HEK293 (cell line): ENCODE measurements at regions not wholly inside any gene's neighbourhood (a gene's known extent, or its start where the extent isn't known, plus 50 kb on each side); places are given as distances from the start of the nearest gene placed in this dataset.

Experiments used
- CTCF ChIA-PET: fragments of 350-600 bp; formaldehyde crosslinking; extraction: SDS; loops from one replicate; lab custom pipeline; 2021; ENCODE audit warnings: antibody characterized with exemption; lab: Yijun Ruan, JAX
- POLR2A ChIA-PET: fragments of 300-600 bp; formaldehyde crosslinking; extraction: SDS; loops from one replicate; lab custom pipeline; 2020; ENCODE audit warnings: antibody characterized with exemption, inconsistent platforms; lab: Yijun Ruan, JAX
- H3K27ac ChIP-seq: fragments of 200-500 bp; sonication (Bioruptor generic); 2 replicates; pipeline ENCODE4 v1.5.1; 2014; ENCODE audit warnings: low read depth, low read length, control low read depth, inconsistent platforms; ENCODE audit errors: extremely low read depth
- H3K36me3 ChIP-seq, 2 experiments: fragments of 200-500 bp in 1 of 2; sonication (Bioruptor generic) in 1 of 2; 1 replicate in 1 of 2; 2 replicates in 1 of 2; pipeline ENCODE4 v1.5.1; 2014 to 2017; ENCODE audit warnings: inconsistent platforms in 2 of 2, low read length in 2 of 2; ENCODE audit not compliant: control insufficient read depth in 2 of 2, insufficient read depth in 1 of 2
- H3K4me1 ChIP-seq: fragments of 200-500 bp; sonication (Bioruptor generic); 2 replicates; pipeline ENCODE4 v1.5.1; 2014; ENCODE audit warnings: mild to moderate bottlenecking, low read length, inconsistent platforms; ENCODE audit not compliant: control insufficient read depth, insufficient read depth
- H3K4me3 ChIP-seq: 2 replicates; pipeline ENCODE4 v1.5.1; 2011; ENCODE audit warnings: low read depth, mild to moderate bottlenecking, control low read depth, low read length, moderate library complexity
- H3K9me3 ChIP-seq: fragments of 200-500 bp; sonication (Bioruptor generic); 2 replicates; pipeline ENCODE4 v1.5.1; 2014; ENCODE audit warnings: low read depth, low read length, inconsistent platforms; ENCODE audit not compliant: control insufficient read depth, insufficient read depth
- OSR2 ChIP-seq: fragments of 450-650 bp; formaldehyde crosslinking; IDR thresholded peaks from 2 replicates; pipeline ENCODE4 v1.5.1; 2016; ENCODE audit warnings: missing biosample characterization, missing genetic modification characterization
- REPIN1 ChIP-seq: fragments of 450-650 bp; formaldehyde crosslinking; IDR thresholded peaks from 2 replicates; pipeline ENCODE4 v1.5.1; 2017; ENCODE audit warnings: missing biosample characterization, missing genetic modification characterization, low read depth
- SP7 ChIP-seq: fragments of 450-650 bp; formaldehyde crosslinking; IDR thresholded peaks from 2 replicates; pipeline ENCODE4 v1.5.1; 2016; ENCODE audit warnings: missing biosample characterization, missing genetic modification characterization
- ZFP41 ChIP-seq: fragments of 450-650 bp; formaldehyde crosslinking; IDR thresholded peaks from 2 replicates; pipeline ENCODE4 v1.5.1; 2016; ENCODE audit warnings: missing biosample characterization, missing genetic modification characterization, borderline replicate concordance
- ZIC2 ChIP-seq: fragments of 450-650 bp; formaldehyde crosslinking; IDR thresholded peaks from 2 replicates; pipeline ENCODE4 v1.5.1; 2016; ENCODE audit warnings: missing biosample characterization, missing genetic modification characterization
- ZNF112 ChIP-seq: fragments of 450-650 bp; formaldehyde crosslinking; IDR thresholded peaks from 2 replicates; pipeline ENCODE4 v1.5.0; 2017; ENCODE audit warnings: missing biosample characterization, missing genetic modification characterization
- ZNF184 ChIP-seq: fragments of 450-650 bp; IDR thresholded peaks from 2 replicates; pipeline ENCODE4 v1.5.1; 2018; ENCODE audit warnings: missing biosample characterization, mild to moderate bottlenecking, missing genetic modification characterization
- ZNF202 ChIP-seq: fragments of 450-650 bp; formaldehyde crosslinking; IDR thresholded peaks from 2 replicates; pipeline ENCODE4 v1.5.1; 2016; ENCODE audit warnings: missing biosample characterization, missing genetic modification characterization, borderline replicate concordance
- ZNF248 ChIP-seq: fragments of 450-650 bp; formaldehyde crosslinking; IDR thresholded peaks from 2 replicates; pipeline ENCODE4 v1.5.1; 2017; ENCODE audit warnings: missing biosample characterization, missing genetic modification characterization
- ZNF274 ChIP-seq, 2 experiments: fragments of 200-500 bp in 1 of 2; fragments of 450-650 bp in 1 of 2; sonication (Bioruptor generic) in 1 of 2; formaldehyde crosslinking in 1 of 2; IDR thresholded peaks; 2 replicates each; pipeline versions ENCODE4 v1.5.1 to v1.6.1; 2014 to 2016; ENCODE audit warnings: borderline replicate concordance in 1 of 2, inconsistent platforms in 1 of 2, low read length in 1 of 2, missing biosample characterization in 1 of 2, missing genetic modification characterization in 1 of 2
- ZNF510 ChIP-seq: fragments of 450-650 bp; formaldehyde crosslinking; IDR thresholded peaks from 2 replicates; pipeline ENCODE4 v1.5.1; 2018; ENCODE audit warnings: mild to moderate bottlenecking, missing genetic modification characterization, missing biosample characterization; ENCODE audit not compliant: insufficient replicate concordance
- ZNF530 ChIP-seq: fragments of 450-650 bp; formaldehyde crosslinking; IDR thresholded peaks from 2 replicates; pipeline ENCODE4 v1.5.1; 2016; ENCODE audit warnings: low read depth, missing biosample characterization, missing genetic modification characterization
- ZNF600 ChIP-seq: fragments of 450-650 bp; formaldehyde crosslinking; IDR thresholded peaks from 2 replicates; pipeline ENCODE4 v1.5.1; 2016; ENCODE audit warnings: missing biosample characterization, missing genetic modification characterization
- ZNF654 ChIP-seq: fragments of 450-650 bp; formaldehyde crosslinking; IDR thresholded peaks from 2 replicates; pipeline ENCODE4 v1.5.1; 2016; ENCODE audit warnings: low read depth, missing biosample characterization, missing genetic modification characterization
- TF ChIP-seq, protein P1 (sequence below): fragments of 450-650 bp; formaldehyde crosslinking; IDR thresholded peaks from 2 replicates; pipeline ENCODE4 v1.5.1; 2017; ENCODE audit warnings: missing biosample characterization, missing genetic modification characterization
- TF ChIP-seq, protein P2 (sequence below): fragments of 450-650 bp; formaldehyde crosslinking; IDR thresholded peaks from 2 replicates; pipeline ENCODE4 v1.5.1; 2016; ENCODE audit warnings: missing biosample characterization, missing genetic modification characterization
- TF ChIP-seq, protein P3 (sequence below): sonication (generic); formaldehyde crosslinking; IDR thresholded peaks from 2 replicates; pipeline ENCODE4 v1.8.1; 2022; ENCODE audit warnings: mild to moderate bottlenecking, moderate library complexity, missing genetic modification reagents
- TF ChIP-seq, protein P4 (sequence below): fragments of 450-650 bp; formaldehyde crosslinking; IDR thresholded peaks from 2 replicates; pipeline ENCODE4; 2016; ENCODE audit warnings: missing biosample characterization, missing genetic modification characterization
- TF ChIP-seq, protein P5 (sequence below): fragments of 450-650 bp; formaldehyde crosslinking; IDR thresholded peaks from 2 replicates; pipeline ENCODE4 v1.5.1; 2016; ENCODE audit warnings: missing biosample characterization, missing genetic modification characterization
- TF ChIP-seq, protein P6 (sequence below): fragments of 450-650 bp; formaldehyde crosslinking; IDR thresholded peaks from 2 replicates; pipeline ENCODE4 v1.5.1; 2016; ENCODE audit warnings: missing biosample characterization, missing genetic modification characterization
- TF ChIP-seq, protein P7 (sequence below): fragments of 450-650 bp; formaldehyde crosslinking; IDR thresholded peaks from 2 replicates; pipeline ENCODE4 v1.5.1; 2016; ENCODE audit warnings: missing biosample characterization, missing genetic modification characterization

DNA sequence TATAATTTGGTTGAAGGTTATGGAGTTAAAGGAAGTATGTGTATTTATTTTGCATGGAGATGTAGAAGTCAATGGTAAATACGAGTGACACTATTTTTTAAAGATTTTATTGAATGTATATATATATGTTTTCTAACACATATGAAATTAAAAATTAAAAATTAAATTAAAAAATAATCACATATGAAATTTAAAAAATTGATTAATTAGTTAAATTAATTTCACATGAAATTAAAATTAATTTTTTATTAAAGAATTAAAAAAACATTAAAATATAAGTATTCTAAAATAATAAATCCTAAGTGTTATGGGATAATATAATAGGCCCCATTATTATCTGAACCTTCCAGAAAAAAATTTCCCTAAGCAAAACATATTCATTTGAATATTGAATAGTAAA is 1163.5 kb downstream of the ARAP2 start (continued):
- no peak for TF ChIP-seq ZFP41 (tag by site-specific recombination)
- no peak for TF ChIP-seq ZNF248
- TF ChIP-seq, protein P1, sequence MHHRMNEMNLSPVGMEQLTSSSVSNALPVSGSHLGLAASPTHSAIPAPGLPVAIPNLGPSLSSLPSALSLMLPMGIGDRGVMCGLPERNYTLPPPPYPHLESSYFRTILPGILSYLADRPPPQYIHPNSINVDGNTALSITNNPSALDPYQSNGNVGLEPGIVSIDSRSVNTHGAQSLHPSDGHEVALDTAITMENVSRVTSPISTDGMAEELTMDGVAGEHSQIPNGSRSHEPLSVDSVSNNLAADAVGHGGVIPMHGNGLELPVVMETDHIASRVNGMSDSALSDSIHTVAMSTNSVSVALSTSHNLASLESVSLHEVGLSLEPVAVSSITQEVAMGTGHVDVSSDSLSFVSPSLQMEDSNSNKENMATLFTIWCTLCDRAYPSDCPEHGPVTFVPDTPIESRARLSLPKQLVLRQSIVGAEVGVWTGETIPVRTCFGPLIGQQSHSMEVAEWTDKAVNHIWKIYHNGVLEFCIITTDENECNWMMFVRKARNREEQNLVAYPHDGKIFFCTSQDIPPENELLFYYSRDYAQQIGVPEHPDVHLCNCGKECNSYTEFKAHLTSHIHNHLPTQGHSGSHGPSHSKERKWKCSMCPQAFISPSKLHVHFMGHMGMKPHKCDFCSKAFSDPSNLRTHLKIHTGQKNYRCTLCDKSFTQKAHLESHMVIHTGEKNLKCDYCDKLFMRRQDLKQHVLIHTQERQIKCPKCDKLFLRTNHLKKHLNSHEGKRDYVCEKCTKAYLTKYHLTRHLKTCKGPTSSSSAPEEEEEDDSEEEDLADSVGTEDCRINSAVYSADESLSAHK (tag by site-specific recombination) = no peak

DNA sequence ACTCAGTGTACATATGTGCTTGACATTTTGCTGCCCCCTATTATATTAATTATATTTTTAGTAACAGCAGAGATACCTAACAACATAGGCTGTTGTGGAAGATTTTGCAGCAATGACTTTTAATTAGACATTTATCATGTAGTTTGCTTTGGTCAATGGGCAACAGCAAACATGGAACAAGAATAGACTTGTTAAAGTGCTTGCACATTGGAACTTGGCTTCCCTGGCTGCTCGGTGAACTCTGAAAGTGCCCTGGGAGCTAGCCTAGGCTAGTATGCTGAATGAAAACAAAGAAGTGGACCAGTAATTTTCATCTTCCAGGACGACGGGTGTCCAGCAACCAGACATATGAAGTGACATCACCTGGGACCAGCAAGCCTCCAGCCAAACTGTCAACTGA is 1157.1 kb downstream of the ARAP2 start:
- H3K4me3 ChIP-seq = no peak overlapping the region
- ChIA-PET CTCF (interaction anchor here (0.6 kb wide), 1 partner anchor 509 kb away, joined by 4 read pairs; no protein-coding TSS in a partner anchor), POLR2A (no interaction called here)
- no peaks in the 10 kb centered on the region for H3K4me1 ChIP-seq
- H3K27ac ChIP-seq = no peak overlapping the region
- no peaks in the 10 kb centered on the region for H3K9me3 ChIP-seq
- H3K36me3 ChIP-seq = no peaks in the 10 kb centered on the region
- no peak for TF ChIP-seq ZNF600
- TF ChIP-seq ZNF202 = no peak
- TF ChIP-seq, protein P2, sequence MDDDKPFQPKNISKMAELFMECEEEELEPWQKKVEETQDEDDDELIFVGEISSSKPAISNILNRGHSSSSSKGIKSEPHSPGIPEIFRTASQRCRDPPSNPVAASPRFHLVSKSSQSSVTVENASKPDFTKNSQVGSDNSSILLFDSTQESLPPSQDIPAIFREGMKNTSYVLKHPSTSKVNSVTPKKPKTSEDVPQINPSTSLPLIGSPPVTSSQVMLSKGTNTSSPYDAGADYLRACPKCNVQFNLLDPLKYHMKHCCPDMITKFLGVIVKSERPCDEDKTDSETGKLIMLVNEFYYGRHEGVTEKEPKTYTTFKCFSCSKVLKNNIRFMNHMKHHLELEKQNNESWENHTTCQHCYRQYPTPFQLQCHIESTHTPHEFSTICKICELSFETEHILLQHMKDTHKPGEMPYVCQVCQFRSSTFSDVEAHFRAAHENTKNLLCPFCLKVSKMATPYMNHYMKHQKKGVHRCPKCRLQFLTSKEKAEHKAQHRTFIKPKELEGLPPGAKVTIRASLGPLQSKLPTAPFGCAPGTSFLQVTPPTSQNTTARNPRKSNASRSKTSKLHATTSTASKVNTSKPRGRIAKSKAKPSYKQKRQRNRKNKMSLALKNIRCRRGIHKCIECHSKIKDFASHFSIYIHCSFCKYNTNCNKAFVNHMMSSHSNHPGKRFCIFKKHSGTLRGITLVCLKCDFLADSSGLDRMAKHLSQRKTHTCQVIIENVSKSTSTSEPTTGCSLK = no peak
- no peak for TF ChIP-seq ZNF248
- TF ChIP-seq REPIN1 (tag by site-specific recombination) = no peak
- TF ChIP-seq ZNF274 (IDR thresholded peaks at IDR 0.05; ENCODE audit: low read length) = no peak
- TF ChIP-seq ZNF274 (tag by site-specific recombination; IDR thresholded peaks at IDR 0.05; ENCODE audit: borderline replicate concordance) = no peak
- no peak for TF ChIP-seq ZNF112 (tag by site-specific recombination)
- no peak for TF ChIP-seq OSR2
- TF ChIP-seq, protein P3, sequence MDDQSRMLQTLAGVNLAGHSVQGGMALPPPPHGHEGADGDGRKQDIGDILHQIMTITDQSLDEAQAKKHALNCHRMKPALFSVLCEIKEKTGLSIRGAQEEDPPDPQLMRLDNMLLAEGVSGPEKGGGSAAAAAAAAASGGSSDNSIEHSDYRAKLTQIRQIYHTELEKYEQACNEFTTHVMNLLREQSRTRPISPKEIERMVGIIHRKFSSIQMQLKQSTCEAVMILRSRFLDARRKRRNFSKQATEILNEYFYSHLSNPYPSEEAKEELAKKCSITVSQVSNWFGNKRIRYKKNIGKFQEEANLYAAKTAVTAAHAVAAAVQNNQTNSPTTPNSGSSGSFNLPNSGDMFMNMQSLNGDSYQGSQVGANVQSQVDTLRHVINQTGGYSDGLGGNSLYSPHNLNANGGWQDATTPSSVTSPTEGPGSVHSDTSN (CRISPR knock-in tag) = no peak
- no peak for TF ChIP-seq ZNF184 (tag by site-specific recombination)
- no peak for TF ChIP-seq ZNF654
- TF ChIP-seq, protein P4, sequence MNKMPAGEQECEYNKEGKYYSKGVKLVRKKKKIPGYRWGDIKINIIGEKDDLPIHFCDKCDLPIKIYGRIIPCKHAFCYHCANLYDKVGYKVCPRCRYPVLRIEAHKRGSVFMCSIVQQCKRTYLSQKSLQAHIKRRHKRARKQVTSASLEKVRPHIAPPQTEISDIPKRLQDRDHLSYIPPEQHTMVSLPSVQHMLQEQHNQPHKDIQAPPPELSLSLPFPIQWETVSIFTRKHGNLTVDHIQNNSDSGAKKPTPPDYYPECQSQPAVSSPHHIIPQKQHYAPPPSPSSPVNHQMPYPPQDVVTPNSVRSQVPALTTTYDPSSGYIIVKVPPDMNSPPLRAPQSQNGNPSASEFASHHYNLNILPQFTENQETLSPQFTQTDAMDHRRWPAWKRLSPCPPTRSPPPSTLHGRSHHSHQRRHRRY (tag by site-specific recombination) = no peak
- no peak for TF ChIP-seq ZNF510 (tag by site-specific recombination)
- TF ChIP-seq, protein P5, sequence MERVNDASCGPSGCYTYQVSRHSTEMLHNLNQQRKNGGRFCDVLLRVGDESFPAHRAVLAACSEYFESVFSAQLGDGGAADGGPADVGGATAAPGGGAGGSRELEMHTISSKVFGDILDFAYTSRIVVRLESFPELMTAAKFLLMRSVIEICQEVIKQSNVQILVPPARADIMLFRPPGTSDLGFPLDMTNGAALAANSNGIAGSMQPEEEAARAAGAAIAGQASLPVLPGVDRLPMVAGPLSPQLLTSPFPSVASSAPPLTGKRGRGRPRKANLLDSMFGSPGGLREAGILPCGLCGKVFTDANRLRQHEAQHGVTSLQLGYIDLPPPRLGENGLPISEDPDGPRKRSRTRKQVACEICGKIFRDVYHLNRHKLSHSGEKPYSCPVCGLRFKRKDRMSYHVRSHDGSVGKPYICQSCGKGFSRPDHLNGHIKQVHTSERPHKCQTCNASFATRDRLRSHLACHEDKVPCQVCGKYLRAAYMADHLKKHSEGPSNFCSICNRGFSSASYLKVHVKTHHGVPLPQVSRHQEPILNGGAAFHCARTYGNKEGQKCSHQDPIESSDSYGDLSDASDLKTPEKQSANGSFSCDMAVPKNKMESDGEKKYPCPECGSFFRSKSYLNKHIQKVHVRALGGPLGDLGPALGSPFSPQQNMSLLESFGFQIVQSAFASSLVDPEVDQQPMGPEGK (tag by site-specific recombination) = no peak
- TF ChIP-seq ZIC2 (tag by site-specific recombination) = no peak
- TF ChIP-seq, protein P6, sequence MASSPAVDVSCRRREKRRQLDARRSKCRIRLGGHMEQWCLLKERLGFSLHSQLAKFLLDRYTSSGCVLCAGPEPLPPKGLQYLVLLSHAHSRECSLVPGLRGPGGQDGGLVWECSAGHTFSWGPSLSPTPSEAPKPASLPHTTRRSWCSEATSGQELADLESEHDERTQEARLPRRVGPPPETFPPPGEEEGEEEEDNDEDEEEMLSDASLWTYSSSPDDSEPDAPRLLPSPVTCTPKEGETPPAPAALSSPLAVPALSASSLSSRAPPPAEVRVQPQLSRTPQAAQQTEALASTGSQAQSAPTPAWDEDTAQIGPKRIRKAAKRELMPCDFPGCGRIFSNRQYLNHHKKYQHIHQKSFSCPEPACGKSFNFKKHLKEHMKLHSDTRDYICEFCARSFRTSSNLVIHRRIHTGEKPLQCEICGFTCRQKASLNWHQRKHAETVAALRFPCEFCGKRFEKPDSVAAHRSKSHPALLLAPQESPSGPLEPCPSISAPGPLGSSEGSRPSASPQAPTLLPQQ = no peak
- TF ChIP-seq SP7 (tag by site-specific recombination) = no peak
- TF ChIP-seq, protein P7, sequence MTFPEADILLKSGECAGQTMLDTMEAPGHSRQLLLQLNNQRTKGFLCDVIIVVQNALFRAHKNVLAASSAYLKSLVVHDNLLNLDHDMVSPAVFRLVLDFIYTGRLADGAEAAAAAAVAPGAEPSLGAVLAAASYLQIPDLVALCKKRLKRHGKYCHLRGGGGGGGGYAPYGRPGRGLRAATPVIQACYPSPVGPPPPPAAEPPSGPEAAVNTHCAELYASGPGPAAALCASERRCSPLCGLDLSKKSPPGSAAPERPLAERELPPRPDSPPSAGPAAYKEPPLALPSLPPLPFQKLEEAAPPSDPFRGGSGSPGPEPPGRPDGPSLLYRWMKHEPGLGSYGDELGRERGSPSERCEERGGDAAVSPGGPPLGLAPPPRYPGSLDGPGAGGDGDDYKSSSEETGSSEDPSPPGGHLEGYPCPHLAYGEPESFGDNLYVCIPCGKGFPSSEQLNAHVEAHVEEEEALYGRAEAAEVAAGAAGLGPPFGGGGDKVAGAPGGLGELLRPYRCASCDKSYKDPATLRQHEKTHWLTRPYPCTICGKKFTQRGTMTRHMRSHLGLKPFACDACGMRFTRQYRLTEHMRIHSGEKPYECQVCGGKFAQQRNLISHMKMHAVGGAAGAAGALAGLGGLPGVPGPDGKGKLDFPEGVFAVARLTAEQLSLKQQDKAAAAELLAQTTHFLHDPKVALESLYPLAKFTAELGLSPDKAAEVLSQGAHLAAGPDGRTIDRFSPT = no peak
- no peak for TF ChIP-seq ZNF530 (tag by site-specific recombination)
